ENCODE measurements at regions not wholly inside any gene's neighbourhood (a gene's known extent, or its start where the extent isn't known, plus 50 kb on each side); places are given as distances from the start of the nearest gene placed in this dataset.

- Histone ChIP-seq H3K27me3 (no peaks in the 10 kb centered on the region), H3K4me1 (ENCODE audit: insufficient read depth) (no peaks in the 10 kb centered on the region), H3K36me3 (no peaks in the 10 kb centered on the region), H3K27ac (no peak overlapping the region), H3K4me3 (no peak overlapping the region), H3K9me3 (no peaks in the 10 kb centered on the region)
- no peak for TF ChIP-seq POLR2A (IDR thresholded peaks at IDR 0.05)
- TF ChIP-seq CTCF (IDR thresholded peaks at IDR 0.05) = no peak
- no peak for TF ChIP-seq EP300 (IDR thresholded peaks at IDR 0.05)
- WGBS, 3 donors = 92 to 94% (median 92%) methylated on average over 2 of the region's 2 CpGs
- DNase-seq = no peak
- intact Hi-C loops (cut with DNase I) = no loop called here
Measured at GRCh38 chr2:18784245-18784644, 194.9 kb upstream of the NT5C1B start.

GRCh38 chr2:18781541-18782280, 192.3 kb upstream of the NT5C1B start:
- Histone ChIP-seq H3K27me3 (no peaks in the 10 kb centered on the region), H3K9me3 (no peaks in the 10 kb centered on the region), H3K4me3 (no peak overlapping the region), H3K4me1 (ENCODE audit: insufficient read depth) (no peaks in the 10 kb centered on the region), H3K27ac (no peak overlapping the region), H3K36me3 (no peaks in the 10 kb centered on the region)
- no peak for TF ChIP-seq CTCF (IDR thresholded peaks at IDR 0.05)
- TF ChIP-seq EP300 (IDR thresholded peaks at IDR 0.05) = no peak
- TF ChIP-seq POLR2A (IDR thresholded peaks at IDR 0.05) = no peak
- intact Hi-C loops (cut with DNase I) = no loop called here
- no peak for DNase-seq
- 86 to 93% (median 90%) methylated on average over 1 of the region's 1 CpG for whole genome bisulfite sequencing, 3 donors

- Histone ChIP-seq H3K36me3 (no peaks in the 10 kb centered on the region), H3K27me3 (no peaks in the 10 kb centered on the region), H3K4me1 (ENCODE audit: insufficient read depth) (no peaks in the 10 kb centered on the region), H3K4me3 (no peak overlapping the region), H3K9me3 (no peaks in the 10 kb centered on the region), H3K27ac (no peak overlapping the region)
- DNase-seq = no peak
- WGBS, 3 donors = 47 to 70% (median 54%) methylated on average over 2 of the region's 2 CpGs
- TF ChIP-seq POLR2A (IDR thresholded peaks at IDR 0.05) = no peak
- no peak for TF ChIP-seq CTCF (IDR thresholded peaks at IDR 0.05)
- no peak for TF ChIP-seq EP300 (IDR thresholded peaks at IDR 0.05)
- intact Hi-C loops (cut with DNase I) = no loop called here
Measured at GRCh38 chr2:18777250-18777812, 188.0 kb upstream of the NT5C1B start.

GRCh38 chr2:18771212-18771611, 181.8 kb upstream of the NT5C1B start:
- no peak for DNase-seq
- TF ChIP-seq CTCF (IDR thresholded peaks at IDR 0.05) = no peak
- TF ChIP-seq POLR2A (IDR thresholded peaks at IDR 0.05) = no peak
- TF ChIP-seq EP300 (IDR thresholded peaks at IDR 0.05) = no peak
- Histone ChIP-seq H3K27me3 (no peaks in the 10 kb centered on the region), H3K4me3 (no peak overlapping the region), H3K27ac (no peak overlapping the region), H3K4me1 (ENCODE audit: insufficient read depth) (no peaks in the 10 kb centered on the region), H3K9me3 (no peaks in the 10 kb centered on the region), H3K36me3 (no peaks in the 10 kb centered on the region)
- WGBS, 3 donors = 88 to 91% (median 89%) methylated on average over 1 of the region's 1 CpG
- intact Hi-C loops (cut with DNase I) = no loop called here

All from ovary (tissue), 7 donors.